NCI-H1048 (cell line): ENCODE measurements at regions not wholly inside any gene's neighbourhood (a gene's known extent, or its start where the extent isn't known, plus 50 kb on each side); places are given as distances from the start of the nearest gene placed in this dataset.
"Not testable (repeated sequence)": the region's sequence is repeated elsewhere in the genome, so short reads cannot be mapped to it uniquely, and the experiment has no call there.

ENCODE experiments used
- DNase-seq: peaks from one replicate; lab custom pipeline; 2025; lab: John Stamatoyannopoulos, UW

GRCh38 chr1:212495766-212496494 is 63.2 kb downstream of the NENF start:
- no peak for DNase-seq

DNA sequence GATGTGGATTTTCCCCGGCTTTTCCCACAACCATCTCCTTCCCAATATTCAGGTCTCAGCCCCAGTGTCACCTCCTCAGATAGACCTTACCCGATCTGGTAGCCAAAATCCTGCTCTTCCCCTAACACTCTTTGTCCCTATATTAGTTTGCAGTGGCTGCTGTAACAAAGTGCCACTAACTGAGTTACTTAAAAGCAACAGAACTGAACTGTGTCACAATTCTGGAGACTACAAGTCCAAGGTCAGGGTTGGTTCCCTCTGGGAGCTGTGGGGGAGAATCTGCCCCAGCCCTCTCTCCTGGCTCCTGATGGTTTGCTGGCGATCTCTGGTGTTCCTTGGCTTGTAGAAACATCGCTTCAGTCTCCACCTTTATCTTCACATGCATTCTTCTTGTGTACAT is 64.0 kb downstream of the NENF start:
- DNase-seq = no peak

DNA sequence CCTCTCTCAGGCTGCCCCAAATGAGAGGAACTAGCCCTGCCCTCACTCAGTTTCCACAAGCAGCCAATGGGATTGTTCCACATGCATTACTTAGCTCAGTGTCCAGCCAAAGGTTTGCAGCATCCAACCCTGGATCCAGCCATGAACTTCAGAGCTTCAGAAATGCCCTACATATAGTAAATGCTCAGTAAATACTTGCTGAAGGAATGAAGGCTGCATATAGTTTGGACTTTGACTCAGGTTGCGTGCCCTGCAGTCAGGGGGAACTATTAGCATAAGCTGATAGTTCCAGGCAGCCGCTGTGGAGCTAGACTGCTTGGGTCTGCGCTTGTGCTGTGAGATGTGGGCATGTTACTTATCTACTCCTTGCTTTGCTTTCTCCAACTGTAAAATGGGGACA is 64.8 kb downstream of the NENF start:
- DNase-seq = no peak

DNA sequence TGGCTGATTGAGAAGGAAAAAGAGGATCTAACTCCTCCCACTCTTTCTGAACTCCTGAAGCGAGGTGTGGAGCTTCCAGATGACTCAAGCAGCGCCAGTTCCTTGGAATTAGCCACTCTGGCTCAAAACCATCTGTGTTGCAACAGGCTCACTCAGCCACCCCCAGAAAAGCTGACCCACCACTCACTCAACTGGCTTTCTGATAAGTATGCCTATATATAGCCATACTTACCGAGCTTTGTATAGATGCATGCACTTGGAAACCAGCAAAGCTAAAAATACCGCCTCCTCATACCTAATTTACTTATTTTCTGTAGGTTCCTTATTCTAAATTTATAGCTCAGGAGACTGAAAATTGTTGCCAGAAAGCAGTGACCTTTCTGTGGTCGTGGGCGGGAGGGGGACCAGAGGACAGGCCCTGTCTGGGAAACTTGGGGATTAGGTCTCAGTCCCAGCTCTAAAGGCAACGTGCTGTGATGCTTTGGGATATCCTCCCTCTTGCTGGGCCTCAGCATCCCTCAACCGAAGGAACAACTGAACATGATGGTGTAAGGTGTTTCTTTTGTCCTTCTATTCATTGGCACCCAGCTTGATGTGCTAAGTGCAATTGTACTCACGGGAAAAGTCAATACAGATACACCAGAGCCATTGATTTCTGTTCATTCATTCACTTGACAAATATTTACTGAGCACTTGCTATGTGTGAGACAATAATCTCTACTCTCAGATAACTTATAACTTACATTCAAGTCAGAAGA is 65.7 kb downstream of the NENF start:
- no peak for DNase-seq

DNA sequence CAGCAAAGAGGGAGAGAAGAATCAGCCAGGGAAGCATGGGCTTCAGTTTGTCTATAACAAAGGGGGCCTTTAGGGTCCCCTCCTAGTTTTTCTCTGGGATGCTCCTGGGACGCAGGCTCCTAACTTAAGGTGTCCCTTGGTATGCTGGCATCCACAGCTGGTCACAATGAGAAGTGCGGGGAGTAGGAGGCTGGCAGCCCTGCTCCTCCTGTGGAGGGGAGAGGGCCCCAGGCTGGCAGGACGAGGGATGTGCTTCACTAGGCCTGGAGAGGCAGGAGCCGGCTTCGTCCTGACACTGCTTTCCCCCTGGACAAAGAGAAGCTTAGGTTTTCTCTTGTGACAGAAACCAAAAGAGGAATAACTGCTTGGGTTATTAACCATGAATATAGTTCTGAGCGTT is 67.6 kb downstream of the NENF start:
- DNase-seq = no peak

DNA sequence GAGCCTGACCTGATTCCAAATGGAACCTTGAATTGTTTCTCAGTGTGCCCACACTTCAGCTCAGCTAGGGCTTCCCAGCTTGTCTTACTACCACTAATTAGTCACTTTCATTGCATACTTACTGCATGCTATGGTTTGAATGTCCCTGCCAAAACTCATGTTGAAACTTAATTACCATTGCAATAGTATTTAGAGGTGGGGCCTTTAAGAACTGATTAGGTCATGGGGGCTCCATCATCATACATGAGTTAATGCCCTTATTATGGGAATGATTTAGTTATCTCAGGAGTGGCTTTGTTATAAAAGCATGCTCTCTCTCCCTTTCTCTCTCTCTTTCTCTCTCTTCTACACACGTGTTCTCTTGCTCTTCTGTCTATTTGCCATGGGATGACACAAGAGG is 68.3 kb downstream of the NENF start:
- DNase-seq = no peak

DNA sequence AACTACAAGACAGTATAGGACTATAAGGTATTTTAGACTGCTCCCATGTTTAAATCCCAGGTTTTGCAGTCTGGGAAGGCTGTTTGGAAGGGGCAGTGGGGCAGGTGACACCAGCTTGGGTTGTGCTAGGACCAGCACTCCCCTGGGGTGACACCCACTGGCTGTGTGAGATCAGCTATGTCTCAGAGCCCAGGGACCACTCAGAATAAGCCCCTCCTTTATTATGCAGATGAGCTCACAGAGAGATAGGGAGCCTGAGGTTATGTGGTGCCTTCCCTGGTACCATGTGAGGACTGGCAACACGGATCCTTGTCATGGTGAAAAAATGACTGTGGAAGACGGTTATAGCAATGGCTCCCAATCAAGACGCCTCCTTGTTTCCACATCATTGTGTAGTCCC is 71.0 kb downstream of the NENF start:
- DNase-seq = no peak

- no peak for DNase-seq
Measured at GRCh38 chr1:212504171-212504803, 71.6 kb downstream of the NENF start.

- DNase-seq = no peak
Measured at GRCh38 chr1:212506666-212507065, 73.9 kb downstream of the NENF start.

- no peak for DNase-seq
Measured at GRCh38 chr1:212507369-212507768, 74.6 kb downstream of the NENF start.

DNA sequence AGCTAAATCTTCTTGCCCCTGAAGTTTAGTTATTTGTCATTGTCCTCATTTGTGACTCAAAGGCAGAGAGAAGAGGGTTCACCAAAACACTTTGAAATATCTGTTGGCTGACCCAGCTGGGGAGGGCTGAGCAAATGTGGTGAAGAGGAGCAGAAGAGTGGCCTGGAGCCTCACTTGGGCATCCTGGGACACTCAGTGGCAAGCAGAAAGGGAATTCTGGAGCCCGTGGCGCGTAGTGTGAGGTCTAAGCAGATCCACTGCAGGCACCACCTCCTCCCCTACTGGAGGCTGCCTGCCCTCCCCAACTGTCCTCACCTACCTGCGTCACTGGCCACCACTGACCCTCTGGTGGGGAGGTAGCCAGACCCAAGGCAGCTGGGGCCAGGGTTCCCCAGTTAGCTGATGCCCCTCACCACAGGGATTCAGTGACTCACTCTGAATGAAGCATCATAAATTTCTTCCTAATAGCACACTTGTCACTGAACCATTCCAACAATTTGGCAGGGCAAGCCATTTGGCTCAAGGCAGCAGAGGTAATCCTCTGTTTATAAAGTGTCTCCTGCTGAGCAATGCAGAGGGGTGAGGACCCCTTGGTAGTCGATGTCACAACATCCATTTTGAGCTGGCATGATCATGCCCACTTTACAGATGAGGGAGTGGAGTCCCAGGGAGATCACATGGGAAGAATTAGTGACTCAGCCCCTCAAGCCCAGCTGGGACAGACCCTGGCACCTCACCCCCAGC is 80.3 kb downstream of the NENF start:
- no peak for DNase-seq

DNA sequence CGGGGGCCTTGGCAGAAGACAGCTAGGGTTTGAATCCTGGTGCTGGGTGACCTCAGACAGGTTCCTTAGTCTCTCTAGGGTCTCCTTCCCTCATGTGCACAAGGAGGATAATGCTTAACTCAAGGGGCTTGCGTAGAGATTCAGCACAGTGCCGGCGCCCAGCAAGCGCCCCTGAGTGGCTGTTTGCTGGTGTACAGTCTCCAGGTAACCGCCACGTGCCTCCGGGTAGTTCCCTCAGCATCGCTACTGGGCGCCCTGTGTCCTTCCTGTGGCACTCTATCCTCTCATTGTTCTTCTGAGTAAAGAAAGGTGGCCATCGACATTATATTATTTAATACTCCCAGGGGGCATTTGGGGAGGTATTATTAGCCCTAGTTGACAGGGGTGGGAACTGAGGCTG is 80.9 kb downstream of the NENF start:
- no peak for DNase-seq

GRCh38 chr1:212514056-212514614 is 81.4 kb downstream of the NENF start:
- no peak for DNase-seq

DNA sequence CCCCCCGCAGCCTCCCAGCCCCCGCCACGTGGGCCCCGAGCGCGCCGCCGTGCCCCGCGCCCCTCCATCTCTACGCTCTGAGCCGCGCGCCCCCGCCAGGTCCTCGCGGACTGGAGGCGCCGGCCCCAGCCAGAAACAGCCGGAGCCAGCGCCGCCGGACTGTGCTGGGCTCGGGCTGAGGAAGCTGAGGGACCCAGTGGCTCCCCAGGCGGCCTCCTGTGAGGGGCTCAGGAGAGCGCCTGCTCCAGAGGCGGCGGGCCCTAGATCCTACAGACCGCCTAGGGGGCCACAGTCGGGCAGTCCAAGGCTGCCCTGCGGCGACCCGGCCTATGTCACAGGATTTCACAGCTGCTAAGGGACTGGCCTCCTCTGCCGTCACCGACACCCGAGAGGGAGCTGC is 82.1 kb downstream of the NENF start:
- DNase-seq = no peak

GRCh38 chr1:212515329-212515760 is 82.6 kb downstream of the NENF start:
- DNase-seq = no peak

- not testable (repeated sequence) for DNase-seq
Measured at GRCh38 chr1:212516012-212516411, 83.3 kb downstream of the NENF start.

- no peak for DNase-seq
Measured at GRCh38 chr1:212518188-212519054, 85.7 kb downstream of the NENF start.

- DNase-seq = no peak
Measured at GRCh38 chr1:212519131-212519530, 86.4 kb downstream of the NENF start.

DNA sequence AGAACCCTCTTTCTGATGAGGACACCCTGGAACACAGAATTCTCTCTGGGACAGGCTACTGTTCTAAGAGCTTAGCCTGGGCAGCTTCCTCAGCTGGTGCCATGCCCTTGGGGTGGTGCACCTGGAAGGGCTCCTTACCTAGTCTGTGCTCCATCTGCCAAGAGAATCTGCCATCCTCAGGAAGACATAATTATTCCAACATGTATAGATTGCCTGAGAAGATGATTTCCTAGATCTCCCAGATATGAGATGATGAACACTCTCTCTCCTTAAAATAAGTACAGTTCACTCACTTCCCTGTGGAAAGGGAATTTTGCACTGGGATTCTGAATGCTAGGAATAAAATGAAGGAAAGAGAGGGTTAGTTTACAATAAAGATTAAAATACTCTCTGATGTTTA is 87.6 kb downstream of the NENF start:
- no peak for DNase-seq

DNA sequence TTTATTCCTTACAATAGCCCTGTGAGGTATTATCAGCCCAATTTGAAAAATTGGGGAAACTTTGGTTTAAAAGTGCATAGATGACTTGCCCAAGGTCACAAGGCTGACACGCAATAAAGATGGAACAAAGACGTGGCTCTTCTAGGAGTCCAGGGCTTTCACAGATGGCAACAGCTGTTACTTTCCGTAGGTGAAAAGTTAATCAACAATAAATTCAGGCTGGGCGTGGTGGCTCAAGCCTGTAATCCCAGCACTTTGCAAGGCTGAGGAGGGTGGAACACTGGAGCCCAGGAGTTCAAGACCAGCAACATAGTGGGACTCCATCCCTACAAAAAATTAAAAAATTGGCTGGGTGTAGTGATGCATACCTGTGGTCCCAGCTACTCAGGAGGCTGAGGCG is 87.8 kb upstream of the ATF3 start:
- DNase-seq = no peak

- no peak for DNase-seq
Measured at GRCh38 chr1:212525479-212526110, 83.0 kb upstream of the ATF3 start.
